Prostate gland (tissue), 2 donors: ENCODE measurements at regions not wholly inside any gene's neighbourhood (a gene's known extent, or its start where the extent isn't known, plus 50 kb on each side); places are given as distances from the start of the nearest gene placed in this dataset.

Experiments
- DNase-seq: peaks from one replicate; pipeline ENCODE4 v3.0.0-alpha.2; 2019; ENCODE audit warnings: low spot score
- H3K27ac ChIP-seq, 2 donors: fragments of 200-600 bp; sonication (generic); 2 replicates each; pipeline ENCODE4 v1.5.1; 2017 to 2019
- H3K27me3 ChIP-seq: fragments of 200-600 bp; sonication (generic); replicated peaks from 2 replicates; pipeline ENCODE4 v1.5.1; 2019; ENCODE audit not compliant: insufficient read depth
- H3K36me3 ChIP-seq, 2 donors: fragments of 200-600 bp; sonication (generic); 1 replicate in 1 of 2; 2 replicates in 1 of 2; pipeline versions ENCODE4 v1.5.1 to v1.8.1; 2017 to 2019
- H3K4me1 ChIP-seq: fragments of 200-600 bp; sonication (generic); replicated peaks from 2 replicates; pipeline ENCODE4 v1.5.1; 2019
- H3K4me3 ChIP-seq, 2 donors: fragments of 200-600 bp; sonication (generic); 2 replicates each; pipeline ENCODE4 v1.5.1; 2017 to 2019
- H3K9me3 ChIP-seq: fragments of 200-600 bp; sonication (generic); 2 replicates; pipeline ENCODE4 v1.5.1; 2017
- CTCF ChIP-seq, 4 experiments: fragments of 200-600 bp in 2 of 4; fragments of 450-650 bp in 2 of 4; sonication (generic) in 2 of 4; IDR thresholded peaks; 1 replicate in 3 of 4; 2 replicates in 1 of 4; pipeline ENCODE4 v1.5.1; 2016 to 2019; ENCODE audit warnings: antibody characterized with exemption in 4 of 4, mild to moderate bottlenecking in 2 of 4, moderate library complexity in 2 of 4
- POLR2A ChIP-seq: fragments of 450-650 bp; IDR thresholded peaks from one replicate; pipeline ENCODE4 v1.6.1; 2016; ENCODE audit warnings: antibody characterized with exemption, mild to moderate bottlenecking
- POLR2AphosphoS5 ChIP-seq: sonication (generic); formaldehyde crosslinking; IDR thresholded peaks from one replicate; pipeline ENCODE4 v1.6.1; 2017; ENCODE audit warnings: antibody characterized with exemption
- WGBS: methylation state at CpG from one replicate; pipeline ENCODE4 v1.1.5; 2018; 5-methylcytosine and 5-hydroxymethylcytosine counted together
- intact Hi-C: fragments of 100-400 bp; cut with DNase I; formaldehyde crosslinking; loops from one replicate; pipeline ENCODE4 v1.14.2; 2022

GRCh38 chr2:120888851-120889250 lies 153.2 kb downstream of the GLI2 start:
- H3K4me3 ChIP-seq: no peak overlapping the region
- no peak for DNase-seq
- no peaks in the 10 kb centered on the region for H3K27me3 ChIP-seq
- no peak for TF ChIP-seq POLR2A
- no peak for TF ChIP-seq CTCF (IDR thresholded peaks at IDR 0.05)
- TF ChIP-seq POLR2AphosphoS5: no peak
- intact Hi-C loops: no loop called here
- no peaks in the 10 kb centered on the region for H3K9me3 ChIP-seq
- H3K36me3 ChIP-seq: no peaks in the 10 kb centered on the region
- peaks cover 3% of the 10 kb centered on the region for H3K4me1 ChIP-seq
- H3K27ac ChIP-seq: no peak overlapping the region
- 97% methylated on average over 10 of the region's 10 CpGs for WGBS

- intact Hi-C loops: no loop called here
- H3K27ac ChIP-seq: no peak overlapping the region
- WGBS: 92% methylated on average over 3 of the region's 3 CpGs
- no peaks in the 10 kb centered on the region for H3K27me3 ChIP-seq
- DNase-seq: no peak
- TF ChIP-seq POLR2A (no peak), CTCF (IDR thresholded peaks at IDR 0.05) (no peak), POLR2AphosphoS5 (no peak)
- no peaks in the 10 kb centered on the region for H3K36me3 ChIP-seq
- no peaks in the 10 kb centered on the region for H3K9me3 ChIP-seq
- H3K4me1 ChIP-seq: peaks cover 3% of the 10 kb centered on the region
- H3K4me3 ChIP-seq: no peak overlapping the region
Measured at GRCh38 chr2:120889936-120890335, 154.3 kb downstream of the GLI2 start.

- TF ChIP-seq POLR2A: no peak
- no peak for TF ChIP-seq POLR2AphosphoS5
- TF ChIP-seq CTCF (IDR thresholded peaks at IDR 0.05): no peak
- H3K27me3 ChIP-seq: no peaks in the 10 kb centered on the region
- no peak overlapping the region for H3K4me3 ChIP-seq
- H3K36me3 ChIP-seq: no peaks in the 10 kb centered on the region
- H3K9me3 ChIP-seq: no peaks in the 10 kb centered on the region
- 97% methylated on average over 12 of the region's 12 CpGs for WGBS
- no peak for DNase-seq
- no peak overlapping the region for H3K27ac ChIP-seq
- intact Hi-C loops: no loop called here
- peaks cover 3% of the 10 kb centered on the region for H3K4me1 ChIP-seq
Measured at GRCh38 chr2:120890566-120891360, 155.1 kb downstream of the GLI2 start.

GRCh38 chr2:120892271-120892966 lies 156.8 kb downstream of the GLI2 start:
- no peak for DNase-seq
- TF ChIP-seq POLR2A (no peak), POLR2AphosphoS5 (no peak), CTCF (IDR thresholded peaks at IDR 0.05) (no peak)
- H3K27me3 ChIP-seq: no peaks in the 10 kb centered on the region
- no peaks in the 10 kb centered on the region for H3K9me3 ChIP-seq
- peaks cover 2% of the 10 kb centered on the region for H3K4me1 ChIP-seq
- no peak overlapping the region for H3K27ac ChIP-seq
- WGBS: 87% methylated on average over 8 of the region's 8 CpGs
- intact Hi-C loops: no loop called here
- no peak overlapping the region for H3K4me3 ChIP-seq
- H3K36me3 ChIP-seq: no peaks in the 10 kb centered on the region
